GM12864 (cell line): ENCODE measurements at regions not wholly inside any gene's neighbourhood (a gene's known extent, or its start where the extent isn't known, plus 50 kb on each side); places are given as distances from the start of the nearest gene placed in this dataset.

Experiments used
- DNase-seq: peaks from one replicate; pipeline ENCODE4 v3.0.0-alpha.2; 2011; ENCODE audit warnings: low read depth
- H3K4me3 ChIP-seq: 2 replicates; pipeline ENCODE4 v1.5.1; 2011; ENCODE audit warnings: mild to moderate bottlenecking, low read depth, low read length, control low read depth
- CTCF ChIP-seq: IDR thresholded peaks from 2 replicates; pipeline ENCODE4 v1.5.1; 2011; ENCODE audit warnings: low read depth, mild to moderate bottlenecking, moderate library complexity, low read length, control low read depth, inconsistent platforms; ENCODE audit errors: missing control alignments

- TF ChIP-seq CTCF, result no peak
- DNase-seq, result no peak
- H3K4me3 ChIP-seq, result no peak overlapping the region
These were observed 438.7 kb upstream of the MYT1L start for GRCh38 chr2:2769481-2770431.

- no peak for DNase-seq
- no peak for TF ChIP-seq CTCF
These were observed 437.4 kb upstream of the MYT1L start for GRCh38 chr2:2768476-2768875.

GRCh38 chr2:2767837-2768236 is 436.8 kb upstream of the MYT1L start:
- no peak overlapping the region for H3K4me3 ChIP-seq
- no peak for DNase-seq
- TF ChIP-seq CTCF, result no peak

More at GRCh38 chr2:2768476-2768875, 437.4 kb upstream of the MYT1L start:
- no peak overlapping the region for H3K4me3 ChIP-seq

GRCh38 chr2:2765839-2766495 is 434.9 kb upstream of the MYT1L start:
- H3K4me3 ChIP-seq, result no peak overlapping the region
- DNase-seq, result no peak
- no peak for TF ChIP-seq CTCF

- no peak for DNase-seq
- TF ChIP-seq CTCF, result no peak
- no peak overlapping the region for H3K4me3 ChIP-seq
These were observed 434.2 kb upstream of the MYT1L start for GRCh38 chr2:2765176-2765800.

GRCh38 chr2:2764739-2765138 is 433.7 kb upstream of the MYT1L start:
- no peak for TF ChIP-seq CTCF
- no peak for DNase-seq
- H3K4me3 ChIP-seq, result no peak overlapping the region
